Ascending aorta (tissue), 2 donors: ENCODE measurements at regions not wholly inside any gene's neighbourhood (a gene's known extent, or its start where the extent isn't known, plus 50 kb on each side); places are given as distances from the start of the nearest gene placed in this dataset.

ENCODE experiments used
- DNase-seq, 2 donors: peaks; one replicate each; pipeline ENCODE4 v3.0.0-alpha.2; 2019; ENCODE audit warnings: low spot score in 2 of 2
- H3K27ac ChIP-seq, 2 donors: fragments of 200-600 bp; sonication (generic); one replicate each; pipeline ENCODE4 v1.5.1; 2016 to 2017; ENCODE audit warnings: mild to moderate bottlenecking in 1 of 2
- H3K27me3 ChIP-seq: fragments of 200-600 bp; sonication (generic); one replicate; pipeline ENCODE4 v1.5.1; 2017
- H3K36me3 ChIP-seq, 2 donors: fragments of 200-600 bp; sonication (generic); one replicate each; pipeline ENCODE4 v1.5.1; 2016
- H3K4me1 ChIP-seq, 2 donors: fragments of 200-600 bp; sonication (generic); one replicate each; pipeline ENCODE4 v1.5.1; 2016 to 2017; ENCODE audit warnings: mild to moderate bottlenecking in 1 of 2
- H3K4me3 ChIP-seq, 2 donors: fragments of 200-600 bp; sonication (generic); one replicate each; pipeline ENCODE4 v1.5.1; 2016 to 2017; ENCODE audit warnings: mild to moderate bottlenecking in 1 of 2
- H3K9me3 ChIP-seq, 2 donors: fragments of 200-600 bp; sonication (generic); one replicate each; pipeline ENCODE4 v1.5.1; 2016
- CTCF ChIP-seq, 3 experiments: fragments of 200-600 bp in 2 of 3; fragments of 450-650 bp in 1 of 3; sonication (generic) in 2 of 3; IDR thresholded peaks; one replicate each; pipeline ENCODE4 v1.5.1; 2016 to 2019; ENCODE audit warnings: antibody characterized with exemption in 3 of 3, mild to moderate bottlenecking in 1 of 3, moderate library complexity in 1 of 3
- intact Hi-C: fragments of 100-400 bp; cut with DNase I; formaldehyde crosslinking; loops from one replicate; pipeline ENCODE4 v1.15.1; 2023

GRCh38 chr5:165231821-165232508 is 1726.5 kb downstream of the MAT2B start:
- no peaks in the 10 kb centered on the region for H3K36me3 ChIP-seq
- no peaks in the 10 kb centered on the region for H3K9me3 ChIP-seq
- DNase-seq: no peak
- H3K4me1 ChIP-seq: no peaks in the 10 kb centered on the region
- no peak for TF ChIP-seq CTCF (IDR thresholded peaks at IDR 0.05)
- intact Hi-C loops: no loop called here
- no peaks in the 10 kb centered on the region for H3K27me3 ChIP-seq
- no peak overlapping the region for H3K4me3 ChIP-seq
- H3K27ac ChIP-seq: no peak overlapping the region

- TF ChIP-seq CTCF (IDR thresholded peaks at IDR 0.05): no peak
- Histone ChIP-seq H3K4me1 (no peaks in the 10 kb centered on the region), H3K27ac (no peak overlapping the region), H3K4me3 (no peak overlapping the region), H3K36me3 (no peaks in the 10 kb centered on the region), H3K27me3 (no peaks in the 10 kb centered on the region), H3K9me3 (no peaks in the 10 kb centered on the region)
- intact Hi-C loops: no loop called here
- DNase-seq: no peak
Measured at GRCh38 chr5:165232509-165233028, 1727.2 kb downstream of the MAT2B start.

GRCh38 chr5:165241811-165242210 is 1736.4 kb downstream of the MAT2B start:
- no peaks in the 10 kb centered on the region for H3K27me3 ChIP-seq
- H3K36me3 ChIP-seq: no peaks in the 10 kb centered on the region
- H3K4me1 ChIP-seq: no peaks in the 10 kb centered on the region
- H3K4me3 ChIP-seq: no peak overlapping the region
- no peak for TF ChIP-seq CTCF (IDR thresholded peaks at IDR 0.05)
- DNase-seq: no peak
- H3K9me3 ChIP-seq: no peaks in the 10 kb centered on the region
- H3K27ac ChIP-seq: no peak overlapping the region
- intact Hi-C loops: no loop called here

GRCh38 chr5:165242646-165243045 is 1737.2 kb downstream of the MAT2B start:
- H3K36me3 ChIP-seq: no peaks in the 10 kb centered on the region
- no peaks in the 10 kb centered on the region for H3K9me3 ChIP-seq
- intact Hi-C loops: no loop called here
- H3K27me3 ChIP-seq: no peaks in the 10 kb centered on the region
- no peak for TF ChIP-seq CTCF (IDR thresholded peaks at IDR 0.05)
- H3K4me1 ChIP-seq: no peaks in the 10 kb centered on the region
- H3K27ac ChIP-seq: no peak overlapping the region
- DNase-seq: no peak
- no peak overlapping the region for H3K4me3 ChIP-seq

- no peak for TF ChIP-seq CTCF (IDR thresholded peaks at IDR 0.05)
- H3K9me3 ChIP-seq: no peaks in the 10 kb centered on the region
- intact Hi-C loops: no loop called here
- H3K36me3 ChIP-seq: no peaks in the 10 kb centered on the region
- no peaks in the 10 kb centered on the region for H3K27me3 ChIP-seq
- no peak overlapping the region for H3K4me3 ChIP-seq
- no peak overlapping the region for H3K27ac ChIP-seq
- DNase-seq: no peak
- no peaks in the 10 kb centered on the region for H3K4me1 ChIP-seq
Measured at GRCh38 chr5:165244407-165244806, 1739.0 kb downstream of the MAT2B start.
